PFSK-1 (cell line): ENCODE measurements at regions not wholly inside any gene's neighbourhood (a gene's known extent, or its start where the extent isn't known, plus 50 kb on each side); places are given as distances from the start of the nearest gene placed in this dataset.

ENCODE experiments used
- POLR2AphosphoS5 ChIP-seq: IDR thresholded peaks from 2 replicates; pipeline ENCODE4 v1.6.1; 2012; ENCODE audit warnings: low read depth, mild to moderate bottlenecking, control low read depth, low read length, moderate library complexity
- REST ChIP-seq, 2 experiments: IDR thresholded peaks; 2 replicates each; pipeline versions ENCODE4 v1.6.1 to v1.8.0; 2011 to 2012; ENCODE audit warnings: low read depth in 2 of 2, low read length in 2 of 2, control low read depth in 1 of 2, inconsistent platforms in 1 of 2, mild to moderate bottlenecking in 1 of 2, moderate library complexity in 1 of 2; ENCODE audit not compliant: insufficient read depth in 1 of 2
- TAF1 ChIP-seq: IDR thresholded peaks from 2 replicates; pipeline ENCODE4 v1.6.1; 2012; ENCODE audit warnings: low read length, control low read depth, borderline replicate concordance; ENCODE audit not compliant: insufficient read depth

GRCh38 chr6:95949985-95950384 lies 65.8 kb upstream of the FUT9 start:
- no peak for TF ChIP-seq POLR2AphosphoS5
- no peak for TF ChIP-seq REST (IDR thresholded peaks at IDR 0.05; ENCODE audit: insufficient read depth in 1 of 2, low read depth in 2 of 2, low read length in 2 of 2)
- no peak for TF ChIP-seq TAF1
